ENCODE measurements at regions not wholly inside any gene's neighbourhood (a gene's known extent, or its start where the extent isn't known, plus 50 kb on each side); places are given as distances from the start of the nearest gene placed in this dataset.

- DNase-seq = no peak
These were observed 319.2 kb upstream of the LRATD1 start for GRCh38 chr2:14313341-14313740.

DNA sequence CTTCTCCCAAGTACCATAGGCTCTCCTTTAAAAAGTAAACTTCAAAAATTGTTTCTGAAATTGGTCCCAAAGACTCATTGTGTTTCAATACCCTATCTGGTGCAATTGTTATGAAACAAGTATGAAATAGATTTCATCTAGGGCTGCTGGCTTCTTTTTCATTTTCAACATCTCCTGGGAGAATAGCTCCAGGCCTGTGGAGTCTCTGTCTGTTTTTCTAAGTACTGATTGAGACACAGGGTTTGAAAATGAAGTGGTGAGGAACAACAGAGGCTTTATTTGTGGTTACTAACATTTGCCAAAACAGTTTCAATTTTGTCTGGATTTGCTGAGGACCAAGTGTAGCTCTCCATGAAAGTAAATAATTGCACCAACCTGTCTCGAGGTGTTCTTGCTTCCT, 315.9 kb upstream of the LRATD1 start:
- no peak for DNase-seq

DNA sequence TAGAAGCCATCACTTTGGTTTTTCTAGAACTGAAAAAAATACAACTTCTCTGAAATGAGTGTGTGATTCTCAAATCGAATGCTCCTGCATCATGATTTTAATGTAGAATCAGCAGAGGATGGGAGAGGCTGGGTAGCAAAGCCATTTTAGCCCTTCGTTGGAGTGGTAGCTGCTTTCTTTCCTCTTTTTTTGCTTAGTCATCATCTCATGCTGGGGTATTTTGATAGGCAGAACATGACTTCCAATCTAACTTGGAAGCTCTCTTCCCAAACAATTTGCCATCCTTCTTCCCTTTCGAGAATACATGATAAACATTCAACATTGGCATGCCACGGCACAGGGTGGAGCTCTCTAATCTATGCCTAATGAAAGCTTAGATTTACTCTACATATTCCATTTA, 311.2 kb upstream of the LRATD1 start:
- no peak for DNase-seq

- no peak for DNase-seq
These were observed 310.2 kb upstream of the LRATD1 start for GRCh38 chr2:14322306-14322705.

- DNase-seq = no peak
These were observed 308.2 kb upstream of the LRATD1 start for GRCh38 chr2:14324308-14324707.

DNA sequence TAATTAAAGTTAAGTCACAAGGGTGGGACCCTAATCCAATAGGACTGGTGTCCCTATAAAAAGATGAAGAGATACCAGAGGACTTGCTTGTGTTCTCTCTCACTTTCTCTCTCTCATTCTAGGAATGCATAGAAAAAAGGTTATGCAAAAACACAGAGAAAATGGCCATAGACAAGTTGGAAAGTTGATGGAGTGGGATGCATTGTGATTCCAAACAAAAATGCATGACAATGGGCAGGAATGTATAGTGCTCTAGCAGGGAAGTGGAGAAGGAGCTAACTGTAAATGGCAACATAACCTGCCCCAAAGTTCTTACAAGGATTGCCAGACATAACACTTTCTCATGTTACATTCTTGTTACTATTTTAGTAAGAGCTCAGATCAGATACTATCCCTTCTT, 301.6 kb upstream of the LRATD1 start:
- DNase-seq = no peak

DNA sequence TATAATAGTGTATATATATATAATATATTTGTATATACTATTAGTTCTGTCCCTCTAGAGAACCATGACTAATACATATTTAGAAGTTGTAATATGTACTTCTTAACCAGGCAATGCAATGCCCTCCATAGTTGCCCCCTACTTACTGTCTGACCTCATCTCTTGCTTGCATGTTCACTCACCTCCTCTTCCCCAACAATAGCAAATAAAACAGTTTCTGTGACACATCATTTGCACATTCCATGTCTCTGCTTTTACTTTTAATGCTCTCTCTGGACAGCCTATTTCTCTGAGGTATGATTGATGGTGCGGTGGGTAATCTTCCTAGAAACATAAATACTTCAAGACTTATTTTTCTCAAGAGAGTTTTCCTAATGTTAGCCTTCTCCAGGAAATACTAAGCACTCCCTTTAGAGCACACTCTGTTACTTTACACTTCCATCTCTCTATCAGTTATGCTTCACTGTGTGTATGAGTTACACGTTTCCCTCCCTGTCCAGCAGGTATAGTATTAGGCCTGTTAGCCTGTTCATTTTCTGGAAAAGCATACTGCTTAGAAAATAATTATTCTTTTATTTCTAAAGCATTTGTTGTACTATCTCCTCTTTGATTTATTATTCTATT, 295.6 kb upstream of the LRATD1 start:
- no peak for DNase-seq

DNA sequence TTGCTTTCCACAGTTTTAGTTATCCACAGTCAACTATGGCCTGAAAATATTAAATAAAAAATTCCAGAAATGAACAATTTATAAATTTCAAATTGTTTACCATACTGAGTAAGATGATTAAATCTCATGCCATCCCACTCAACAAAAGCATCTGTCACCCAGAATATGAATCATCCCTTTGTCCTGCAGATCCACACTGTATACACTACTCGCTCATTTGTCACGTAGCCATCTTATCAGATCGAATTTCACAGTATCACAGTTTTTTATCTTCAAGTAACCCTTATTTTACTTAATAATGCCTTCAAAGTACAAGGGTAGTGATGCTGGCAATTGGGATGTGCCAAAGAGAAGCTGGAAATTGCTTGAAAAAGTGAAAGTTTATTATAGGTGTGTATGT, 291.8 kb upstream of the LRATD1 start:
- DNase-seq = no peak

- no peak for DNase-seq
These were observed 290.2 kb upstream of the LRATD1 start for GRCh38 chr2:14342313-14342712.

- no peak for DNase-seq
These were observed 288.2 kb upstream of the LRATD1 start for GRCh38 chr2:14344355-14344754.

DNA sequence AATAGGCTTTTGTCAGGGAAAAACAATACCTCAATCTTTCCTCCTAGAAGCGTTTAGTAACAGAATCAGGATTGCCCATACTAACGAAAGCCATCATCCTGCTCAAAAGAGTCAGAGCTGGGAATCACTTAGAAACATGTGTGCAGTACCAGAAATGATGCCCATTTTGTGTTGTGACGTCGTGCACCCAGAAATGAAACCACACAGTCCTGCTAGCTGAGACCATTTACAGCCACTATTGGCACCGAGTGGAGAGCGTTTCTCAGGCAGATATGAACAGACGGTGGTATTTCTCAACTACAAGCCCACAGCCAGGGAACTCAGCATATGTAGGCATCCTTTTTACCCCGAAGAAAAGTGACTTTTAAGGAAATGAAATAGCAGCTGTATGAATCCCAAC, 284.3 kb upstream of the LRATD1 start:
- DNase-seq = no peak

GRCh38 chr2:14350856-14351255, 281.7 kb upstream of the LRATD1 start:
- DNase-seq = no peak

DNA sequence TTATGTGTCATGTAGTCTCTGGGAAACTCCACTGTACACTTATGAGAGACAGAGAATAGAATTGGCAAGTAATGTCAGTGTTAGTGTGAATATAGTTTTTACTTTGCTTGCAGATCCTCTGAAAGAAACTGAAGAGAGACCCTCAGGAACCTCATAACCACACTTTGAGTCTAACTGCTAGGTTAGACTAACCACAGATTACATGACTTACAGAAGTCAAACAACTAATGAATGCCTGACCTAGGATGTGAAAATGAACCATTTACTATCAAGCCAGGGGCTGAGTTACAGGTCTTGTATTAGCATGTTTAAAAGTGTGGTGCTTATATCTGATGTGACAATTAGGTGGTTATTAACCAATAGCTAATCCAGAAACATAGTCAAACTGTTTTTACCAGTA, 280.4 kb upstream of the LRATD1 start:
- DNase-seq = no peak

GRCh38 chr2:14354231-14354630, 278.3 kb upstream of the LRATD1 start:
- no peak for DNase-seq

GRCh38 chr2:14355102-14355501, 277.4 kb upstream of the LRATD1 start:
- no peak for DNase-seq

DNA sequence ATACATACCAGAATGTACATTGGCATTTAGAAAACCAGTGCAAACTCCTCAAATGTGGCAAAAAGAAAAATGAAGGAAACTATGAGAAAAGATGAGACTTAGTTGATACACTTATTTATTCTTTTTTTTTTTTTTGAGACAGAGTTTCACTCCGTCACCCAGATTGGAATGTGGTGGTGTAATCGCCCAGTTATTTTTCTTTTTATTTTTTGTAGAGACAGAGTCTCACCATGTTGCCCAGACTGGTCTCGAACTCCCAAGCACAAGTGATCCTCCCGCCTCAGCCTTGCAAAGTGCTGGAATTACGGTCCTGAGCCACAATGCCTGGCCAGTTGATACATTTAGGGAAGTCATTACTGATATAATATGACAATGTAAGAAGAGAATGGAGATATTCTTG, 274.2 kb upstream of the LRATD1 start:
- no peak for DNase-seq

DNA sequence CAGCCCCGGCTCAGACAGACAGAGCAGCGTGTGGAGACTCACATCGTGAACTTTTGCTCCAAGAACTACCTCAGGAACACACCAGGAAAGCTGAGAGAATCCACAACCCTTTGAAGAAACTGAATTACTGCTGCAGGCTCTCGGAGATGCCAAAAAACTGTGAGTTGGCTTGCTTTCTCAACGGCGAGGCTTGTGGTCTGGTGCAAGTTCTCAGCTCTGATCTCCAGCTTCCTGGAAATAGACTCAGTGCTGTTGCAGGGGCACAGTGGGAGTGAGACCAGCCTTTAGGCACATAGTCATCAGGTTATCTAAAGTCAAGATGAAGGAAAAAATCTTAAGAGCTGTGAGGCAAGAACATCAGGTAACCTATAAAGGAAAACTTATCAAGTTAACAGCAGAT, 273.7 kb upstream of the LRATD1 start:
- DNase-seq = no peak

- DNase-seq = no peak
These were observed 269.4 kb upstream of the LRATD1 start for GRCh38 chr2:14363137-14363536.

DNA sequence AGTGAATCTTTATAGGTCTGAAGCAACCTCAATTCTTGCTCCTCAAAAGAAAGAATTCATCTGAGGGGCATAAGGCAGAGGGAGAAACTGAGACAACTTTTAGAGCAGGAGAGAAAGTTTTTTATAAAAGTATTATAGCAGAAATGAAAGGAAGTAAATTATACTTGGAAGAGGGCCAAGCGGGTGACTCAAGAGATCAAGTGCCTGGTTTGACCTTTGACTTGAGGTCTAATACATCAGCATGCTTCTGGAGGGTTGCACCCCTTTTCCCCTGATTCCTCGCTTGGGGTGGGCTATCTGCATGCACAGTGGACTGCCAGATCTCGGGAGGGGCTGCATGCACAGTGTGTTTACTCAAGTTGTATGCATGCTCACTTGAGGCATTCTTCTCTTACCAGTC, 268.5 kb upstream of the LRATD1 start:
- no peak for DNase-seq

DNA sequence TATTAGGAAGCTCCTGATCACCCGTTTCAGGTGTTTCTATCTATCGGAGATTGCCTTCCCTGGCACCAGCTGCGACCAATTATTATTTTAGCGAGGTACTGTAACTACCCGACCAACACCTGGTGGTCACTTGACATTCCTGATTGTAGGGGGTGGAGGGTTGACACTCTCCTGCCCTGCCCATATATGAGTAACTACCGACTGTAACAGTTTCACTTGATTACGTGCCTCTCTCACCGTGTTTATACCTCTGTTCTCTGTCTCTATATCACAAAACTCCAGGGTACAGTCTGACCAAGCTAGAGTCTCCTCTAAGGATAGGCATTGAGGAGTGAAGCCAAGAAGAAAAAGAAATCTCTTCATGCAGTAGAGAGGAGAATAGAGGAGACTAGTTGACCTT, 268.0 kb upstream of the LRATD1 start:
- DNase-seq = no peak

GRCh38 chr2:14385043-14385442, 247.5 kb upstream of the LRATD1 start:
- no peak for DNase-seq

DNA sequence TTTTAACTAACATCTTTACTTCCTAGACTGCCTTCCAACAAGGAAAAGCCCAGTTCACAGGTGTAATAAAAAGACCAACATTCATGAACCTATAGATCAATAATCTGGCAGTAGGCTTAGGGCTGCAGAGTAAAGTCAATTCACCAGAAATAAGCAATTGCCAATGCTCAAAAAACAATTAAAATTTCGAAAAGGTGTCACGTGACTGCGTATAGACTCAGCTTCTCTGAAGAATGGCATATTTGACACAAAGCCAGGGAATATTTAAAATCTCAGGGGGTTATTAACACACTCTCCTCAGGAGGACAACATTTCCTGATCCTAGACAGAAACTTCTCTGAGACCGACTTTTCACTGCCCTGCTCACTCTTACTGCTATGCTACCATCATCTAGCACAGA, 245.2 kb upstream of the LRATD1 start:
- no peak for DNase-seq

DNA sequence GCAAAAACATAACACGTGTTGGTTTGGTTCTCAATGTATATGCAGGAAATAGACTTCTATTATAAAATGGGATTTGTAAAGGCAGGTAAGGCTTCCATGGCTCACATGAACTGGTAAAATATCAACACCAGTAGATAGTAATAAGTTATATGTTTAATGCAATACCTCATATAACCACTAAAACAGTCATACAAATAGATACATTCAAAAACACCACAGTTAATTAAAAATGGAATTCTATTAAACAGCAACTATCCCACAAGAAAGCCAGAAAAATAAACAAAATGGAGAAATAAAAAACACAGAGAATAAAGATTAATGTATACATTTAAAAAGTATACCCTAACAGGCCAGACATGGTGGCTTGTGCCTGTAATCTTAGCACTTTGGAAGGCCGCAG, 243.8 kb upstream of the LRATD1 start:
- no peak for DNase-seq

DNA sequence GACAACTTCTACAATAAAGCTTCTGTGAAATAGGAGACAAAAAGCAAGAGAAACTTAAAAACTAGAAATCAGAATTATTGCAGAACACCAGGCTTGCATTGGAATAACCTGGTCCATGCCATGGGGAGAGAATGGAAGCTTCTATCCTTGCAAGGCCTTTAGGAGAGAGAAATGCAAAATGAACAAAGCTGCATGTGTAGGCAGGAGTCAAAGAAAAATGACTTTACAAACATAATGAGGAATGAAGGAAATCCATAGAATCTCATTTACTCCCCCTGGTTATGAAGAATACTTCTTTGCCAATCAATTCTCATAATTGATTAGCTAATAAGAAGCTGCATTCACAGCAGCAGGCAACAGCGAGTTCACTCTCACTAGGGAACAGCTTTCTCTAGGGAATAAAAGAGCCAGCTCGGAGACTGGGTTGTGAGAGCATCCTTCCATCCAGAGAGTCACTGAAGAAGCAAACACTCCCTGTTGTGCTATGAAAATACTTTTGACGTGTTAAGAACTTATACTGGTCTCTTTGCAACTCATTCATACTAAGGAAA, 235.9 kb upstream of the LRATD1 start:
- DNase-seq = no peak

- no peak for DNase-seq
These were observed 233.9 kb upstream of the LRATD1 start for GRCh38 chr2:14398641-14399040.

Measured in effector CD8-positive, alpha-beta T cell (primary cell).